ENCODE measurements at regions not wholly inside any gene's neighbourhood (a gene's known extent, or its start where the extent isn't known, plus 50 kb on each side); places are given as distances from the start of the nearest gene placed in this dataset.

- TF ChIP-seq POLR2A (IDR thresholded peaks at IDR 0.05; ENCODE audit: low read depth, low read length) (no peak), SPI1 (IDR thresholded peaks at IDR 0.05; ENCODE audit: low read depth, low read length) (no peak), TAF1 (IDR thresholded peaks at IDR 0.05; ENCODE audit: low read depth, low read length) (no peak), POLR2AphosphoS5 (IDR thresholded peaks at IDR 0.05; ENCODE audit: low read depth, low read length) (no peak)
Observed at GRCh38 chr7:47035522-47035921, 546.4 kb downstream of the TNS3 start.
